WTC11 (cell line): ENCODE measurements at regions not wholly inside any gene's neighbourhood (a gene's known extent, or its start where the extent isn't known, plus 50 kb on each side); places are given as distances from the start of the nearest gene placed in this dataset.

Experiments used
- CREB1 ChIP-seq: sonication (generic); formaldehyde crosslinking; IDR thresholded peaks from 2 replicates; pipeline ENCODE4 v1.8.0; 2023; ENCODE audit warnings: mild to moderate bottlenecking, missing genetic modification reagents
- CREM ChIP-seq: sonication (generic); formaldehyde crosslinking; IDR thresholded peaks from 2 replicates; pipeline ENCODE4 v1.8.1; 2022; ENCODE audit warnings: mild to moderate bottlenecking, missing genetic modification reagents, moderate library complexity
- FOXJ3 ChIP-seq: sonication (generic); formaldehyde crosslinking; IDR thresholded peaks from 2 replicates; pipeline ENCODE4 v1.9.0; 2021; ENCODE audit warnings: missing genetic modification reagents, mild to moderate bottlenecking, borderline replicate concordance
- MXD4 ChIP-seq: fragments of 250-450 bp; sonication (Bioruptor Pico); IDR thresholded peaks from 2 replicates; pipeline ENCODE4 v1.8.0; 2021; ENCODE audit warnings: mild to moderate bottlenecking, moderate library complexity, borderline replicate concordance
- NR3C1 ChIP-seq: sonication (generic); formaldehyde crosslinking; conservative IDR thresholded peaks from 2 replicates; pipeline ENCODE4 v1.8.1; 2023; ENCODE audit warnings: low read depth, mild to moderate bottlenecking, missing genetic modification reagents
- RELA ChIP-seq: sonication (generic); formaldehyde crosslinking; IDR thresholded peaks from 2 replicates; pipeline ENCODE4 v1.8.1; 2022; ENCODE audit warnings: missing genetic modification reagents, mild to moderate bottlenecking, borderline replicate concordance
- TEAD4 ChIP-seq: sonication (generic); formaldehyde crosslinking; IDR thresholded peaks from 2 replicates; pipeline ENCODE4 v1.8.0; 2022; ENCODE audit warnings: mild to moderate bottlenecking, missing genetic modification reagents
- ZNF232 ChIP-seq: sonication (generic); formaldehyde crosslinking; IDR thresholded peaks from 2 replicates; pipeline ENCODE4 v1.8.0; 2022; ENCODE audit warnings: mild to moderate bottlenecking, missing genetic modification reagents
- TF ChIP-seq, protein P1 (sequence below): sonication (generic); formaldehyde crosslinking; IDR thresholded peaks from 2 replicates; pipeline ENCODE4 v1.8.1; 2023; ENCODE audit warnings: mild to moderate bottlenecking, missing genetic modification reagents, moderate library complexity
- TF ChIP-seq, protein P2 (sequence below): fragments of 200-600 bp; IDR thresholded peaks from 2 replicates; pipeline ENCODE4 v1.8.0; 2022; ENCODE audit warnings: antibody characterized with exemption
- TF ChIP-seq, protein P3 (sequence below): sonication (generic); formaldehyde crosslinking; IDR thresholded peaks from 2 replicates; pipeline ENCODE4 v1.8.1; 2022; ENCODE audit warnings: low read depth, mild to moderate bottlenecking, moderate library complexity, missing genetic modification reagents, borderline replicate concordance
- TF ChIP-seq, protein P4 (sequence below): sonication (generic); formaldehyde crosslinking; IDR thresholded peaks from 2 replicates; pipeline ENCODE4 v1.8.1; 2022; ENCODE audit warnings: missing genetic modification reagents, borderline replicate concordance
- TF ChIP-seq, protein P5 (sequence below): sonication (generic); formaldehyde crosslinking; IDR thresholded peaks from 2 replicates; pipeline ENCODE4 v1.8.1; 2023; ENCODE audit warnings: mild to moderate bottlenecking, missing genetic modification reagents
- TF ChIP-seq, protein P6 (sequence below): sonication (generic); formaldehyde crosslinking; IDR thresholded peaks from 2 replicates; pipeline ENCODE4 v1.8.1; 2022; ENCODE audit warnings: low read depth, missing genetic modification reagents, borderline replicate concordance

DNA sequence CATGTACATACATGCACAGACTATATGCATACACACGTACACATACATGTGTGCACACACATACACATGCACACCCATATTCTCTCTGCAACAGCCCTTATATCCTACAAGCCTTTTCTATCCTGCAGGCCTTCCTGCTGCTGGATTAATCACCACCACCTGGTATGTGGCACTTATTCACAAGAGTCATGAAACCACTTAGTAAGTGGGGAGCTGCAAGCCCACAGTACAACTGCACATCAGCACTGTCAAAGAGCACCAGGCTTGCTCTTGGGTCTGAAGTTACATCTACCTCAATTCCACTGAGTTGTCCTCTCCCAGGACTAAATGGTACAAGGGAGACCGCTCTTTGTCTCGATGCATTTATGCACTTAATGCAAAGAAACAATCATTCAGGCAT, 233.2 kb downstream of the KLF13 start:
- TF ChIP-seq, protein P1, sequence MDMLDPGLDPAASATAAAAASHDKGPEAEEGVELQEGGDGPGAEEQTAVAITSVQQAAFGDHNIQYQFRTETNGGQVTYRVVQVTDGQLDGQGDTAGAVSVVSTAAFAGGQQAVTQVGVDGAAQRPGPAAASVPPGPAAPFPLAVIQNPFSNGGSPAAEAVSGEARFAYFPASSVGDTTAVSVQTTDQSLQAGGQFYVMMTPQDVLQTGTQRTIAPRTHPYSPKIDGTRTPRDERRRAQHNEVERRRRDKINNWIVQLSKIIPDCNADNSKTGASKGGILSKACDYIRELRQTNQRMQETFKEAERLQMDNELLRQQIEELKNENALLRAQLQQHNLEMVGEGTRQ (CRISPR knock-in tag) = no peak
- TF ChIP-seq CREM (no peak), CREB1 (CRISPR knock-in tag) (no peak), FOXJ3 (no peak), NR3C1 (CRISPR knock-in tag) (no peak), ZNF232 (no peak), MXD4 (CRISPR knock-in tag) (no peak), RELA (no peak), TEAD4 (CRISPR knock-in tag) (no peak)
- TF ChIP-seq, protein P2, sequence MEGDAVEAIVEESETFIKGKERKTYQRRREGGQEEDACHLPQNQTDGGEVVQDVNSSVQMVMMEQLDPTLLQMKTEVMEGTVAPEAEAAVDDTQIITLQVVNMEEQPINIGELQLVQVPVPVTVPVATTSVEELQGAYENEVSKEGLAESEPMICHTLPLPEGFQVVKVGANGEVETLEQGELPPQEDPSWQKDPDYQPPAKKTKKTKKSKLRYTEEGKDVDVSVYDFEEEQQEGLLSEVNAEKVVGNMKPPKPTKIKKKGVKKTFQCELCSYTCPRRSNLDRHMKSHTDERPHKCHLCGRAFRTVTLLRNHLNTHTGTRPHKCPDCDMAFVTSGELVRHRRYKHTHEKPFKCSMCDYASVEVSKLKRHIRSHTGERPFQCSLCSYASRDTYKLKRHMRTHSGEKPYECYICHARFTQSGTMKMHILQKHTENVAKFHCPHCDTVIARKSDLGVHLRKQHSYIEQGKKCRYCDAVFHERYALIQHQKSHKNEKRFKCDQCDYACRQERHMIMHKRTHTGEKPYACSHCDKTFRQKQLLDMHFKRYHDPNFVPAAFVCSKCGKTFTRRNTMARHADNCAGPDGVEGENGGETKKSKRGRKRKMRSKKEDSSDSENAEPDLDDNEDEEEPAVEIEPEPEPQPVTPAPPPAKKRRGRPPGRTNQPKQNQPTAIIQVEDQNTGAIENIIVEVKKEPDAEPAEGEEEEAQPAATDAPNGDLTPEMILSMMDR = no peak
- TF ChIP-seq, protein P3, sequence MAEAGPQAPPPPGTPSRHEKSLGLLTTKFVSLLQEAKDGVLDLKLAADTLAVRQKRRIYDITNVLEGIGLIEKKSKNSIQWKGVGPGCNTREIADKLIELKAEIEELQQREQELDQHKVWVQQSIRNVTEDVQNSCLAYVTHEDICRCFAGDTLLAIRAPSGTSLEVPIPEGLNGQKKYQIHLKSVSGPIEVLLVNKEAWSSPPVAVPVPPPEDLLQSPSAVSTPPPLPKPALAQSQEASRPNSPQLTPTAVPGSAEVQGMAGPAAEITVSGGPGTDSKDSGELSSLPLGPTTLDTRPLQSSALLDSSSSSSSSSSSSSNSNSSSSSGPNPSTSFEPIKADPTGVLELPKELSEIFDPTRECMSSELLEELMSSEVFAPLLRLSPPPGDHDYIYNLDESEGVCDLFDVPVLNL (CRISPR knock-in tag) = no peak
- TF ChIP-seq, protein P4, sequence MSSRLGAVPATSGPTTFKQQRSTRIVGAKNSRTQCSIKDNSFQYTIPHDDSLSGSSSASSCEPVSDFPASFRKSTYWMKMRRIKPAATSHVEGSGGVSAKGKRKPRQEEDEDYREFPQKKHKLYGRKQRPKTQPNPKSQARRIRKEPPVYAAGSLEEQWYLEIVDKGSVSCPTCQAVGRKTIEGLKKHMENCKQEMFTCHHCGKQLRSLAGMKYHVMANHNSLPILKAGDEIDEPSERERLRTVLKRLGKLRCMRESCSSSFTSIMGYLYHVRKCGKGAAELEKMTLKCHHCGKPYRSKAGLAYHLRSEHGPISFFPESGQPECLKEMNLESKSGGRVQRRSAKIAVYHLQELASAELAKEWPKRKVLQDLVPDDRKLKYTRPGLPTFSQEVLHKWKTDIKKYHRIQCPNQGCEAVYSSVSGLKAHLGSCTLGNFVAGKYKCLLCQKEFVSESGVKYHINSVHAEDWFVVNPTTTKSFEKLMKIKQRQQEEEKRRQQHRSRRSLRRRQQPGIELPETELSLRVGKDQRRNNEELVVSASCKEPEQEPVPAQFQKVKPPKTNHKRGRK (CRISPR knock-in tag) = no peak
- TF ChIP-seq, protein P5, sequence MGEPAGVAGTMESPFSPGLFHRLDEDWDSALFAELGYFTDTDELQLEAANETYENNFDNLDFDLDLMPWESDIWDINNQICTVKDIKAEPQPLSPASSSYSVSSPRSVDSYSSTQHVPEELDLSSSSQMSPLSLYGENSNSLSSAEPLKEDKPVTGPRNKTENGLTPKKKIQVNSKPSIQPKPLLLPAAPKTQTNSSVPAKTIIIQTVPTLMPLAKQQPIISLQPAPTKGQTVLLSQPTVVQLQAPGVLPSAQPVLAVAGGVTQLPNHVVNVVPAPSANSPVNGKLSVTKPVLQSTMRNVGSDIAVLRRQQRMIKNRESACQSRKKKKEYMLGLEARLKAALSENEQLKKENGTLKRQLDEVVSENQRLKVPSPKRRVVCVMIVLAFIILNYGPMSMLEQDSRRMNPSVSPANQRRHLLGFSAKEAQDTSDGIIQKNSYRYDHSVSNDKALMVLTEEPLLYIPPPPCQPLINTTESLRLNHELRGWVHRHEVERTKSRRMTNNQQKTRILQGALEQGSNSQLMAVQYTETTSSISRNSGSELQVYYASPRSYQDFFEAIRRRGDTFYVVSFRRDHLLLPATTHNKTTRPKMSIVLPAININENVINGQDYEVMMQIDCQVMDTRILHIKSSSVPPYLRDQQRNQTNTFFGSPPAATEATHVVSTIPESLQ = no peak
- TF ChIP-seq, protein P6, sequence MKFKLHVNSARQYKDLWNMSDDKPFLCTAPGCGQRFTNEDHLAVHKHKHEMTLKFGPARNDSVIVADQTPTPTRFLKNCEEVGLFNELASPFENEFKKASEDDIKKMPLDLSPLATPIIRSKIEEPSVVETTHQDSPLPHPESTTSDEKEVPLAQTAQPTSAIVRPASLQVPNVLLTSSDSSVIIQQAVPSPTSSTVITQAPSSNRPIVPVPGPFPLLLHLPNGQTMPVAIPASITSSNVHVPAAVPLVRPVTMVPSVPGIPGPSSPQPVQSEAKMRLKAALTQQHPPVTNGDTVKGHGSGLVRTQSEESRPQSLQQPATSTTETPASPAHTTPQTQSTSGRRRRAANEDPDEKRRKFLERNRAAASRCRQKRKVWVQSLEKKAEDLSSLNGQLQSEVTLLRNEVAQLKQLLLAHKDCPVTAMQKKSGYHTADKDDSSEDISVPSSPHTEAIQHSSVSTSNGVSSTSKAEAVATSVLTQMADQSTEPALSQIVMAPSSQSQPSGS (CRISPR knock-in tag) = no peak
